Epithelial cell of proximal tubule (primary cell): ENCODE measurements at regions not wholly inside any gene's neighbourhood (a gene's known extent, or its start where the extent isn't known, plus 50 kb on each side); places are given as distances from the start of the nearest gene placed in this dataset.

Experiments
- DNase-seq: peaks from one replicate; pipeline ENCODE4 v3.0.0-alpha.2; 2011; ENCODE audit warnings: low read depth
- H3K4me3 ChIP-seq: 2 replicates; pipeline ENCODE4 v1.5.1; 2011; ENCODE audit warnings: low read depth, mild to moderate bottlenecking, low read length
- CTCF ChIP-seq: conservative IDR thresholded peaks from 2 replicates; pipeline ENCODE4 v1.5.1; 2012; ENCODE audit warnings: low read depth, mild to moderate bottlenecking, low read length

- H3K4me3 ChIP-seq, result no peak overlapping the region
- no peak for TF ChIP-seq CTCF
- no peak for DNase-seq
These were observed 246.7 kb downstream of the HS3ST1 start for GRCh38 chr4:11182031-11182430.

GRCh38 chr4:11179796-11180195 lies 248.9 kb downstream of the HS3ST1 start:
- no peak for DNase-seq
- TF ChIP-seq CTCF, result no peak

GRCh38 chr4:11178433-11178832 lies 250.3 kb downstream of the HS3ST1 start:
- H3K4me3 ChIP-seq, result no peak overlapping the region
- no peak for TF ChIP-seq CTCF
- no peak for DNase-seq

More at GRCh38 chr4:11179796-11180195, 248.9 kb downstream of the HS3ST1 start:
- no peak overlapping the region for H3K4me3 ChIP-seq

- no peak for DNase-seq
- no peak overlapping the region for H3K4me3 ChIP-seq
- TF ChIP-seq CTCF, result no peak
These were observed 253.3 kb downstream of the HS3ST1 start for GRCh38 chr4:11175374-11175773.

- H3K4me3 ChIP-seq, result no peak overlapping the region
- DNase-seq, result no peak
- no peak for TF ChIP-seq CTCF
These were observed 262.1 kb downstream of the HS3ST1 start for GRCh38 chr4:11166606-11167005.

GRCh38 chr4:11166034-11166433 lies 262.7 kb downstream of the HS3ST1 start:
- H3K4me3 ChIP-seq, result no peak overlapping the region
- no peak for TF ChIP-seq CTCF
- DNase-seq, result no peak

- no peak overlapping the region for H3K4me3 ChIP-seq
- no peak for TF ChIP-seq CTCF
- DNase-seq, result no peak
These were observed 263.6 kb downstream of the HS3ST1 start for GRCh38 chr4:11165052-11165451.
